OCI-LY3 (cell line): ENCODE measurements at regions not wholly inside any gene's neighbourhood (a gene's known extent, or its start where the extent isn't known, plus 50 kb on each side); places are given as distances from the start of the nearest gene placed in this dataset.

Experiments
- H2AFZ ChIP-seq: fragments of 200-600, 300-600 bp; shearing (Covaris generic); 2 replicates; pipeline ENCODE4 v1.6.0; 2014; ENCODE audit warnings: antibody characterized with exemption, low read depth, low read length
- H3K27ac ChIP-seq: fragments of 200-600, 300-600 bp; sonication (generic); 2 replicates; pipeline ENCODE4 v1.5.1; 2014; ENCODE audit warnings: mild to moderate bottlenecking, low read length, moderate library complexity, mixed read lengths
- H3K27me3 ChIP-seq: fragments of 200-600, 300-600 bp; sonication (generic); 2 replicates; pipeline ENCODE4 v1.6.1; 2014; ENCODE audit warnings: low read depth, low read length, mixed read lengths
- H3K36me3 ChIP-seq: fragments of 200-600, 300-600 bp; sonication (generic); replicated peaks from 2 replicates; pipeline ENCODE3; 2014; ENCODE audit warnings: low read depth, low read length, mixed read lengths
- H3K4me1 ChIP-seq: fragments of 300-600, 200-600 bp; sonication (generic); 2 replicates; pipeline ENCODE4 v1.6.1; 2014; ENCODE audit warnings: low read length, mixed read lengths
- H3K4me2 ChIP-seq: fragments of 200-600, 300-600 bp; sonication (generic); 2 replicates; pipeline ENCODE4 v1.6.1; 2014; ENCODE audit warnings: low read length, mixed read lengths
- H3K4me3 ChIP-seq: fragments of 300-600, 200-600 bp; sonication (generic); 2 replicates; pipeline ENCODE4 v1.5.1; 2014; ENCODE audit warnings: antibody characterized with exemption, mild to moderate bottlenecking, low read length, moderate library complexity
- H3K79me2 ChIP-seq: fragments of 300-600, 200-600 bp; shearing (Covaris generic); 2 replicates; pipeline ENCODE4 v1.6.1; 2014; ENCODE audit warnings: mild to moderate bottlenecking, low read length, mixed read lengths
- H3K9ac ChIP-seq: fragments of 300-600, 200-600 bp; shearing (Covaris generic); 2 replicates; pipeline ENCODE4 v1.6.0; 2014; ENCODE audit warnings: mild to moderate bottlenecking, low read length, moderate library complexity
- H3K9me3 ChIP-seq: fragments of 200-600, 300-600 bp; shearing (Covaris generic); 2 replicates; pipeline ENCODE4 v1.6.1; 2014; ENCODE audit warnings: low read length, mixed read lengths; ENCODE audit not compliant: insufficient read depth
- H4K20me1 ChIP-seq: fragments of 200-600, 300-600 bp; sonication (generic); 2 replicates; pipeline ENCODE4 v1.6.1; 2016; ENCODE audit warnings: low read length, mixed read lengths; ENCODE audit not compliant: insufficient read depth
- CTCF ChIP-seq: fragments of 200-600, 300-600 bp; sonication (generic); IDR thresholded peaks from 2 replicates; pipeline ENCODE4 v1.5.1; 2014; ENCODE audit warnings: antibody characterized with exemption, low read length, low read depth
- EZH2phosphoT487 ChIP-seq: fragments of 200-600 bp; shearing (Covaris generic); IDR thresholded peaks from 2 replicates; pipeline ENCODE4 v1.6.1; 2018; ENCODE audit warnings: antibody characterized with exemption, mixed run types, low read depth

GRCh38 chr5:6825678-6826244 is 112.5 kb downstream of the TENT4A start:
- no peaks in the 10 kb centered on the region for H3K27me3 ChIP-seq
- H4K20me1 ChIP-seq, result no peaks in the 10 kb centered on the region
- 0 out of 2 replicates have a peak overlapping the region, but pooled peaks have one; percentile 13 for H3K27ac ChIP-seq
- H3K9me3 ChIP-seq, result no peaks in the 10 kb centered on the region
- no peak overlapping the region for H3K9ac ChIP-seq
- H3K36me3 ChIP-seq, result no peaks in the 10 kb centered on the region
- peak overlapping the region; percentile 53 for H3K4me2 ChIP-seq
- H2AFZ ChIP-seq, result no peak overlapping the region
- no peak overlapping the region for H3K4me3 ChIP-seq
- H3K79me2 ChIP-seq, result no peaks in the 10 kb centered on the region
- H3K4me1 ChIP-seq, result peaks cover 53% of the 10 kb centered on the region
- no peak for TF ChIP-seq EZH2phosphoT487
- no peak for TF ChIP-seq CTCF

GRCh38 chr5:6826756-6827155 is 113.5 kb downstream of the TENT4A start:
- Histone ChIP-seq H3K4me1 (peaks cover 63% of the 10 kb centered on the region), H3K79me2 (no peaks in the 10 kb centered on the region), H3K27ac (no peak overlapping the region), H3K36me3 (no peaks in the 10 kb centered on the region), H2AFZ (no peak overlapping the region), H3K4me3 (no peak overlapping the region), H3K9ac (no peak overlapping the region), H3K27me3 (no peaks in the 10 kb centered on the region), H3K4me2 (peak overlapping the region; percentile 92; the same call in 1 of the 2 replicates), H4K20me1 (no peaks in the 10 kb centered on the region), H3K9me3 (no peaks in the 10 kb centered on the region)
- TF ChIP-seq EZH2phosphoT487 (no peak), CTCF (no peak)

GRCh38 chr5:6827526-6828219 is 114.4 kb downstream of the TENT4A start:
- Histone ChIP-seq H3K4me3 (peak overlapping the region; percentile 73), H3K4me2 (peak overlapping the region; percentile 92), H3K79me2 (no peaks in the 10 kb centered on the region), H3K36me3 (no peaks in the 10 kb centered on the region), H3K9ac (peak overlapping the region; percentile 48), H4K20me1 (no peaks in the 10 kb centered on the region), H3K4me1 (peaks cover 72% of the 10 kb centered on the region), H2AFZ (no peak overlapping the region), H3K27me3 (no peaks in the 10 kb centered on the region; the same call in 1 of the 2 replicates), H3K27ac (peak overlapping the region; percentile 90), H3K9me3 (no peaks in the 10 kb centered on the region)
- TF ChIP-seq CTCF, result no peak
- no peak for TF ChIP-seq EZH2phosphoT487

- Histone ChIP-seq H4K20me1 (no peaks in the 10 kb centered on the region), H3K36me3 (no peaks in the 10 kb centered on the region), H3K27ac (peak overlapping the region; percentile 90), H3K4me1 (peaks cover 76% of the 10 kb centered on the region), H3K27me3 (no peaks in the 10 kb centered on the region; the same call in 1 of the 2 replicates), H3K79me2 (no peaks in the 10 kb centered on the region), H3K9ac (peak overlapping the region; percentile 49; the same call in 1 of the 2 replicates), H3K4me3 (peak overlapping the region; percentile 73), H3K4me2 (peak overlapping the region; percentile 92), H3K9me3 (no peaks in the 10 kb centered on the region), H2AFZ (no peak overlapping the region)
- TF ChIP-seq EZH2phosphoT487, result no peak
- TF ChIP-seq CTCF, result no peak
Observed at GRCh38 chr5:6829150-6829784, 116.0 kb downstream of the TENT4A start.
